ENCODE measurements at regions not wholly inside any gene's neighbourhood (a gene's known extent, or its start where the extent isn't known, plus 50 kb on each side); places are given as distances from the start of the nearest gene placed in this dataset.

- TF ChIP-seq CTCF (IDR thresholded peaks at IDR 0.05; ENCODE audit: poor library complexity) (no peak), EZH2 (IDR thresholded peaks at IDR 0.05; ENCODE audit: borderline replicate concordance) (no peak)
These were observed 237.2 kb downstream of the PARP8 start for GRCh38 chr5:50903651-50904050.

Measured in hepatocyte (in vitro differentiated cells).